GM18870 (cell line): ENCODE measurements at regions not wholly inside any gene's neighbourhood (a gene's known extent, or its start where the extent isn't known, plus 50 kb on each side); places are given as distances from the start of the nearest gene placed in this dataset.
"Not testable (repeated sequence)": the region's sequence is repeated elsewhere in the genome, so short reads cannot be mapped to it uniquely, and the experiment has no call there.

Source experiments
- ATAC-seq: cut with Tn5 transposase; IDR thresholded peaks from one replicate; pipeline ENCODE4 v1.9.1; 2021; ENCODE audit warnings: moderate library complexity; ENCODE audit not compliant: unreplicated experiment

DNA sequence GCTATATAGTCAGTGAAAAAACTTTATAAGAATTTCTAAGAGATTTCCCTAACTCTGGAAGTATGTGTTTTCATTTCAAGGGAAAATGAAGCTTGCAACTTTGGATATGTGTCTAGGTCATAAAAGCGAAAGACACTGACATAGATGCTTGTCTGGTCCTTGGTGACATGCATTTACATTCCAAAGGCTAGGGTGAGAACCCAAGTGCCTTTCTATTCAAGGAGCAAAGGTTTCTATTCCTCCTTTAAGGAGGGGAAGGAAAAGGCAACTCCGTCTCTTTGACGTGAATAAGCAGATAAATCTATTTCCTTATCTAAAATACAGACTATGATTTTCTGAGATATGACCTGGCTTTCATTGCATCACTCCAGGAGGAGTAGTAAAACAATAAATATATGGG is 261.1 kb downstream of the CDH7 start:
- ATAC-seq, result no peak

DNA sequence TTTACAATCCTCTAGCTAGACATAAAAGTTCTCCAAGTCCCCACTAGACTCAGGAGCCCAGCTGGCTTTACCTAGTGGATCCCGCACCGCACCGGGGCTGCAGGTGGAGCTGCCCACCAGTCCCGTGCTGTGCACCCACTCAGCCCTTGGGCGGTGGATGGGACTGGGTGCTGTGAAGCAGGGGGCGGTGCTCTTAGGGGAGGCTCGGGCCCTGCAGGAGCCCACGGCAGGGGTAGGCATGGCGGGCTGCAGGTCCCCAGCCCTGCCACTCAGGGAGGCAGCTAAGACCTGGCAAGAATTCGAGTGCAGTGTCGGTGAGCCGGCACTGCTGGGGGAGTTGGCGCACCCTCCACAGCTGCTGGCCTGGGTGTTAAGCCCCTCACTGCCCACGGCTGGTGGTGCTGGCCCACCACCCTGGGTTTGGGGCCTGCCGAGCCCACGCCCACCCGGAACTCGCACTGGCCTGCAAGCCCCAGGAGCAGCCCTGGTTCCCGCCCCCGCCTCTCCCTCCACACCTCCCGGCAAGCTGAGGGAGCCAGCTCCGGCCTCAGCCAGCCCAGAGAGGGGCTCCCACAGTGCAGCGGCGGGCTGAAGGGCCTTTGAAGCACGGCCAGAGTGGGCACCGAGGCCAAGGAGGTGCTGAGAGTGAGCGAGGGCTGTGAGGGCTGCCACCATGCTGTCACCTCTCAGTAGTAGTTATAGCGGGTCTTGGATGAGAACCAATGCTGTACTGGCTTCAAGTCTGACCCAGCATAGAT is 255.2 kb downstream of the CDH7 start:
- no peak for ATAC-seq

DNA sequence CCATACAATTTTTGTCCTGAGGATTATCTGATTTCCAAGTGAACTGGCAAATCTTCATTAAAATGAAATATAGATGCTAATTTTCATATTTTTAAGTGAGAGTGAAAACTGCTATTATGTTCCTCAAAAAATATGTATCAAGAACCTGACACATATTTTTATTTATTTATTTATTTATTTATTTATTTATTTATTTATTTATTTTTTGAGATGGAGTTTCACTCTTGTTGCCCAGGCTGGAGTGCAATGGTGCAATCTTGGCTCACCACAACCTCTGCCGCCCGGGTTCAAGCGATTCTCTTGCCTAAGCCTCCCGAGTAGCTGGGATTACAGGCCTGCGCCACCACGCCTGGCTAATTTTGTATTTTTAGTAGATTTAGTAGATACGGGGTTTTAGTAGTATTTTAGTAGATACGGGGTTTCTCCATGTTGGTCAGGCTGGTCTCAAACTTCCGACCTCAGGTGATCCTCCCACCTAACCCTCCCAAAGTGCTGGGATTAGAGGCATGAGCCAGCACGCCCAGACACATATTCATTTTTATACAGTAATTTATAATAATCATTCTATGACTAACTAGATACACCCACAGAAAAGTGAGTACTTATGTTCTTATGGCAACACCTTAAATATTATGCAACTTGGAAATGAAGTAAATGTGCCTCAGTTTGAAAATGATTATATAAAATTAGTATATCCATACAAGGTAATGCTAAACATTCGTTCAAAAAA is 248.3 kb downstream of the CDH7 start:
- ATAC-seq, result not testable (repeated sequence)

DNA sequence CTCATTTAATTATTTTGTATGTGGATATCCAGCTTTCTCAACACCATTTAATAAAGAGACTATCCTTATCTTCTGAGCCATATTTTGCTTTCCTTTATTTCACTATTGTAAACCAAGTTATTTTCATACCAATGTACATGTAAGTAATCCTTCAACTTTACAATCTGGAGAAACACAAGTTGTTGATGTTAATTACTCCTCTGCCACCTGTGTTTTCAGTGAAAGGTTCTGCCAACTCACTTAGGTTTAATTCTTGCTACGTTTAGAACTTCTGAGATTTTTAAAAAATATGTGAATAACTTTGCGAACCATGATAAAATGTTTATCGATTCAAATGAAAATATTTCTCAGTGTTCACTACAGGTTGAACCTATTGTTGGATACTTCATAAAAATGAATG is 244.4 kb downstream of the CDH7 start:
- ATAC-seq, result no peak

DNA sequence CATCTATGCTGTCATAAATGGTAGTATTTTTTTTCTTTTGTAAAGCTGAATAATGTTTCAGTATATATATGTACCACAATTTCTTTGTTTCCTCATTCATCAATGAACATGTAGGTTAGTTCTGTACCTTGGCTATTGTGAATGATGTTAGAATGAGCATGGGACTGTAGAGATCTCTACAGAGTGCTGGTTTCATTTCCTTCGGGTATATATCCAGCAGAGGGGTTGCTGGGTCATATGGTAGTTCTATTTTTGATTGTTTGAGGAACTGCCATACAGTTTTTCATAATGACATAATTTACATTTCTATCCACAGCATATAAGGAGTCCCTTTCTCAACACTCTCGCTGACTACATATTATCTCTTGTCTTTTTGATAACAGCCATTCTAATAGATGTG is 243.5 kb downstream of the CDH7 start:
- no peak for ATAC-seq

DNA sequence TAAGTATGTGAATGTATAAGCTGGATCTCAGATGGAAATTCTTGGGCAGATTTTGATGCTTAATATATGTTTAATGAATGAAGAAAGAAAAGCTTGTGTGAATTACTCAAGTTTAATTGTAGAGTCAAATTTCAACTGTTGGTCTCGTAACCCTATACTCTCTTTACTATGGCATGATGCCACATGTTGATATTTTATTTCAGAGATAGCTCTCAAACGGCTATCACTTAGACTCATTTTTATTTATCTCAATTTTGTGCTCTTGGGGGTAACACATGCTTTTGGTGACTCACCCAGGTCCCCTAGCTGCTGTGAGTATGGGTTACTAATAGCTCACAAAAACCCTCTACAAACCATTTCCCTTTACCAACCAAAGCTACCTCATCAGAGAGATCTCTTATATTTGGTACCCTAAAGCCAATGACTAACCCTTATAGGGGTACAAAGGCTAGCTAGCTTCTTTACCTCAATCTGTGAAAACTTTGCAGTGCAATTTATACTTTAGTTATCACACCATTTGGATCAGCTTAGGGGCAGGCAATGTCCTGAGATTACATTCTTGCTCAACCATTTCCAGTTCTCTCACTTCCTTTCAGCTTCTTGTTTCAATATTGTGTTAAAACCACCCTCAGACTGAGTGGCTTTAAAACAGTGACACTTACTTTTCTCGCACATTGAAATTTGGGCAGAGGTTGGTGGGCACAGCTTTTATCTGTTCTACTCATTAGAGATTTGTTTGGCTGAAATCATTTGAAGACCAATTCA is 240.3 kb downstream of the CDH7 start:
- no peak for ATAC-seq

DNA sequence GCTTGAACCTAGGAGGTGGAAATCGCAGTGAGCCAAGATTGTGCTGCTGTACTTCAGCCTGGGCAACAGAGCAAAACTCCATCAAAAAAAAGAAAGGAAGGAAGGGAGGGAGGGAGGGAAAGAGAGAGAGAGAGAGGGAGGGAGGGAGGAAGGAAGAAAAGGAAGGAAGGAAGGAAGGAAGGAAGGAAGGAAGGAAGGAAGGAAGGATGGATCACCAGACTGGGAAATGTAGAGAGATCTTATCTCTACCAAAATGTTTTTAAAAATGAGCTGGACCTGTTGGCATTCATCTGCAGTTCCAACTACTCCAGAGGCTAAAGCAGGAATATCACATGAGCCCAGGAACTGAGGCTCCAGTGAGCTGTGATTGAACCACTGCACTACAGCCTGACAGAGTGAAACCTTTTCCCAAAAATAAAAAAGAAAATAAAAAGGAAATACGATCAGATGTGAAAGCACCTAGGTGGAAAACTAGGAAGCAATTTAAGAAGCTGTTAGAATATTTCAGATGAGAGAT is 239.4 kb downstream of the CDH7 start:
- no peak for ATAC-seq

DNA sequence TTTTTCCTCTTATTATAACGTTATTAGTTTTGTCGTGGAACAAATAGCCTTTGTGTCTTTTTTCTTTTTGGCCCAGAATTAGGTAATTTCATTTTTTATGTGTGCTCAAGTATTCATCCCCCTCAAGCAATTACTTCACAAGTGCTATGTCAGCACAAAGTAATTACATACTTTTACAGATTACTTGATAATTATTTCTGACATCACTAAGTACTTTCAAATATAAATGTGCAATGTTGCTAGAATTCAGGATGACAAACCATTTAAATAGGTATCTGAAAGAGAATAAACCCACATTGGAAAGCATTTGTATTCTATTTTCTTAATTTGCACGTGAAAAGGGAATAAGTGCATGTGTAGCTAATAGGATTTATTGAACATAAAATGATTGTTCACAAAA is 238.2 kb downstream of the CDH7 start:
- no peak for ATAC-seq

DNA sequence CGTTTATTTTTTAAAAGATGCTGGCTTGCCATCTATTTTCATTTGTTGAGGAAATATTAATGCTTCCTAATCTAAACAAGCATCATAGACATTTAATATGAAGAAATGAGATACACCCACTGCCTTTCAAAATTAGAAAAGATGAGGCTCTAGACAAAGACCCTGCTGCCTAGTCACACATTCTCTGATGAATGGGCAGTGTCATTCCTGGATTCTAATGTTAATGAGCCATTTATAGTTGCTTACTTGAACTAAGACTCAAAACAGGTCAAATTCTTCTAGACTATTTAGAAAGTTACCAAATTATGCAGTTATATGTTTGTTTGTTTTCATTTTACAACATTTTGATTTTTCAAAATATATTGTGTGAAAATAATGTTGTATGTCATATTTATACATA is 237.6 kb downstream of the CDH7 start:
- no peak for ATAC-seq

DNA sequence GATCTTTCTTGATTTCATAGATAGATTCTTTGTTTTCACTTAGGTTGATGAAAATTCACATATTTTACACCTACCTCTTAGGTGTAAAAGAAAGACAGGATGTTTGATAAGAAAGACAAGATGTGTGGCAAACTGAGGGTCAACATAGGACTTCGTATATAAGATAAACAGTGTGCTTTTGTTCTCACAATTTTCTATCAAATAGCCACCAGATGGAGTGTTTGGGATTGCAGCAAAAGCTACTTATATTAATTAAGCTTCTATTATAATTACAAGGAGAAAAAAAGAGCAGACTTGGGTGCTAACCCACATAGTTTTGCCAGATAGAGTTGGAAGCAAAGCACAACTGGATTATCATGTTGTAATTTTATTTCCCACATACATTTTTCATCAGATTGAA is 232.9 kb downstream of the CDH7 start:
- ATAC-seq, result no peak

DNA sequence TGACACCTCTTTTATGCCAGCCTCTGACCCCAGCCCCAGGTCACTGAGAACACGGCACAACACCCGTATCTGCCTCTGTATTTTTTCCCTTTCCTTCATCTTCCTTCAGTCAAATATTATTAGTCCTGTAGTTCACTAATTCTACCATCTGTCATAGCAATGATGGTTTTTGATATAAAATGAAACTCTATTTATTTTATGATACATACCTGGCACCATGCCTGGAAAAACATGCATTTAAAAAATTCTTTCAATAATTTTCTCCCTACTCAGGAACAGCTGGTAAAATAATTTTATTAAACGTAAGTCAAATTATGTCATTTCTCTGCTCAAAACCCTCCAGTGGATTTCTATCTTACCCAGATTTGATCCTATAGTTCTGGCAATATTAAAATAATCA is 224.7 kb downstream of the CDH7 start:
- no peak for ATAC-seq

DNA sequence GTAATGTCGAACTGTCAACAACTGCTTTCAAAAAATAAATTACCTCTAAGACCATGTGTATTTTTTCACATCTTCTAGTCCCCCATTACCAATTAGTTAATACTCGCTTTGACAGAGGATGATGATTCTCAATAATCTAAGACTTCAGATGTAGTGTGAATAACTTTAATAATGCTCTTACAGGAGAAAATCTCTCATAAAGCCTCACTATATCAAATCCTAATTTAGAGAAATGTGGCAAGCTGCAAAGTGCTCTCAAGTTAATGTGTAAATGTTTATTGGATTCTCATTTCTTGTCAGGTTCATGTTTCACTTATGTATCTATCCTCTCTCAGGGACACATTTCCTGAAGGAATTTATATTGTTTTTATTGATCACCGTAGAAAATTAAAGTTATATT is 223.9 kb downstream of the CDH7 start:
- ATAC-seq, result no peak

DNA sequence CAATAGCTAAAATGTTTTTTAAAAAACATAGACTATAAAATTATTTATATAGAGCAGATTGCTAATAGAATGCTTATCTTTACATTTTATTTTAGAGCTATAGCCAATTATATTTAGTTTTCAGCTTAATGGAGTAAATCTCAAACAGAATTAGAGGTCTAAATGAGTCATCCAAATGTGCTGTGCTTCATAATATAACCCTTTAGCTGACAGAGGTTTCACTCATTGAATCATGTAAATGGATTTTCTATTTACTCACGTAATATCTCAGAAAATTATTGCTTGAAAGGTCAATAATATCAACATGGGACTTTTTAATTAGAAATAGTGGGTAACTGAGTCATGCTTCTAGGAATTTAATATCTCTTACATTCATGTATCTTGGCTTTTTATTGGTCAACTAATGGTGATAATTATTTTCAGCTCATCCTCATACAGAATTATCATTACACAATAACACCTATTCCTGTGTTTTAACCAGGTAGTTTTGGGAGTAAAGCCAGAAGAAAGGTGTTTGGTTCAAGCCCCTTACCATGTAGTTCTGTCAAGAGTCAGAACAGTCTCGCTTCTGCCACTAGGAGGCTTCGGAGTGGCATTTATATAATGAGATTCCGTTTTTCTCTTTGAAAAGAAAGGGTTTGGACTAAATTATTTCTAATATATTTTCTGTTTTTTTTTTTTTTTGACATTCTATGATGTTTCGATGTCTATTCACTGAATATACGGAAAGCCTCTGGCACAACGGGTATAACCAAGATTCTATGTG is 217.6 kb downstream of the CDH7 start:
- no peak for ATAC-seq

DNA sequence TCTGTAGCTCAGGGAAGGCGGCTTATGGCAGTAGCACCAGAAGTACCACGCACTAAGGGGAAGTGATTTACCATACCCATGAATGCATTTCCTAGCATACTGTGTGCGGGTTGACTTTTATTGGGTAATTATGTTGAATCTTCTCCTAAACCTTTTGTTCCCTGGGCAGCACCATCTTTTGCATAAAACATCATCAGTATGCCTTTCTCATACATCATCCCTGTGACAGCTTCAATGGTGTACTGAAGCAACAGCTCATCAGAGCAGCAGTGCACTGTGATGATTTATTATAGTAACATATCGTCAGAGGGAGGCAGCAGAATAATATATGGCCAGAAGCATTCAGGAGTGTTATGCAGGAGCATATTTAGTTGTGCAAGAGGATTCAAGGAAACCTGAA is 204.9 kb downstream of the CDH7 start:
- ATAC-seq, result no peak

DNA sequence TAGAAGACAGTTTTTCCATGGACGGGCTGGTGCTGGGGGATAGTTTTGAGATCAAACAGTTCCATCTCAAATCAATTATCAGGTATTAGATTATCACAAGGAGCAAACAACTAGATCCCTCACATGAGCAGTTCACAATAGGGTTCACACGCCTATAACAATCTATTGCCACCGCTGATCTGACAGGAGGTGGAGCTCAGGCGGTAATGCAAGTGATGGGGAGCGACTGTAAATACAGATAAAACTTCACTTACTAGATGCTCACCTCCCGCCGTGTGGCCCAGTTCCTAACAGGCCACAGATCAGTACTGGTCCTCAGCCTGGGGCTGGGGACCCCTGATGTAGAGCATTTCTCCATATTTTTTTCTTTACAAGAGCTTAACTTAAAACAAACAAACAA is 203.6 kb downstream of the CDH7 start:
- no peak for ATAC-seq

DNA sequence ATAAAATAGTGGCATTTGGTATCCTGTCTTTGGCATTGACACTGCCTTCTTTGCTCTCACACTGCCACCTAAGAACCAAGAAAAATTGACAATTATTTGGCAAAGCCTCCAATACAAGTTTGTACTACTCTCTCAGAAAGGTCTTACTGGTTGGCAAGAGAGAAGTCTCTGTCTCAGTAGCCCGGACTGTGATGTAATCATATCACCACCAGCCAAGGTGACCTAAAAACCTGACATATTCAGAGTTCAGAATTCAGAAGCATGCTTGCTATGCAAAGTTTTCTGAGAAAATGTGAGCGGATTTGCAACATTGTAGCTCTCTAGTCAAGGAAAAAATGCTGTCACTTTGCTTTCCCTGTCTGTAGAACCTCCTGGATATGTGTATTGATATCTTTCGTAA is 196.0 kb downstream of the CDH7 start:
- no peak for ATAC-seq

DNA sequence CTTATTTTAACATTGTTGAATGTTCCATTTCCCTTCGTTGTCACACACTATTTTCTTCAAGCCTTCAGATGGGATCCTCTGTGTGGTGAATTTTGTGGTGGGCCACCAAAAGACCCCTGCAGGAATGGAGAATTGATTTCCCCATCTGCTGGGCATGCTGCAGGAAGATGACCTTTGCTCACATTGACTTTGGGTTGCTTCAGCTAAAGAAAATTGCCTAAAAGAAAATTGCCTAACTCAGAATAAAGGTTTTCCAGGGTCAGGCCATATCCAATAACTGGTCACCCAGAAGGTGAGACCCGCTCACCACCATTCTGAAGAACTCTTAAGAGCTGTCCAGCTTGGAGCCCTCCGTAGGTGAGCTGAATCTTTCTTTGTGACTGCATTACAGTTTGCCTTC is 192.5 kb downstream of the CDH7 start:
- ATAC-seq, result no peak

DNA sequence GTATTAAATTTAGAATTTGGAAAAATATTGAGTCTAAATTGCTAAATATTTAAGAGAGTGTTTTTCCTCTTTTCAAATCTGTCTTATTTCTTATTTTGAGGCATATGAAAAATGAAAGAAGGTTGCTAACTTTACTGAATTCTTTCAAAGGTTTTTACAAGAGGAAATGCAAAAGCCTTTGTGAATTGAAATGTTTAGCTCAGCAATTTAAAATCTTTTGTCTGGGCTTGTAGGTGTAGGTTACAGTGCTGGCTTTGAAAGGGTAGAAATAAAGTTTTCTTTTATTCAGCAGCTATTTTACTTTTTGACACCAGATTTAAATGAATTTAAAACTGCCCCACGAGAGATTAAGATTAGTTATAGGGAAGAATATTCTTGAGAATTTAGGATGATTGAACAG is 192.0 kb downstream of the CDH7 start:
- no peak for ATAC-seq

DNA sequence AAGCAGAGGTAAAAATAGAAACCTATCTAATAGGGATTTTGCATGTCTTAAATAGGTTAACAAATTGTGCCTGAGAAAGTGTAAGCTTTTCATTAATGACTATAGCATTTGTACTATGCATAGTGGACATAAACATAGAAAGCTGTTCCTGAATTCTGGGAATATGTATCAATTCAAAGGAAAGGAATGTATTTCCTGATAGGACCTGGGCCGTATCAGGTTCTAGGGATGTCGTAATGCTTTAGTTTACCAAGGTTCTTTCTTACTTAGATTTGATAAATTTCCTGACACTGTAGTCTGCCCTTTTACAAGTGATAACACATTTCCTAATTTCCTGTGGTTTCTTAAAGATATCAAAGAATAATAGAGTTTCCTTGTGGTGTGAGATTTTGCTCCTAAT is 191.3 kb downstream of the CDH7 start:
- ATAC-seq, result no peak

DNA sequence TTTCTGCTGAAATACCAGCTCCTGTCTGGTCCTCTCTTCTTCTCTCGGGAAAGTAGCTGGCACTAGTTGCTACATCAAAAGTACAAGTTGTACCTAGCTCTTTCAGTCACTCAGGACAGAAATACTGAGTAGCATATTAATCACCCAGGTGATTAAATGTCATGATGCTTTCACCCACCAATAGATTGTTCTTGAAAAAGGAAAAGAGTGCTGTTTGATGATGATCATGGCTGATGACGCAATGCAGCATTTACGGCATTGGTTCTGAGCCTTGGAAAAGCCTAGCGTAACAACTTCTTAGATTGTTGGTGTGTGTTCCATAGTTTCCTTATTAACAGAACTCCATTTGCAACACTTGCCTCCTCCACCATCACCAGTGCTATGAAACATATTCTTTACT is 190.7 kb downstream of the CDH7 start:
- no peak for ATAC-seq
